ENCODE measurements at regions not wholly inside any gene's neighbourhood (a gene's known extent, or its start where the extent isn't known, plus 50 kb on each side); places are given as distances from the start of the nearest gene placed in this dataset.

DNA sequence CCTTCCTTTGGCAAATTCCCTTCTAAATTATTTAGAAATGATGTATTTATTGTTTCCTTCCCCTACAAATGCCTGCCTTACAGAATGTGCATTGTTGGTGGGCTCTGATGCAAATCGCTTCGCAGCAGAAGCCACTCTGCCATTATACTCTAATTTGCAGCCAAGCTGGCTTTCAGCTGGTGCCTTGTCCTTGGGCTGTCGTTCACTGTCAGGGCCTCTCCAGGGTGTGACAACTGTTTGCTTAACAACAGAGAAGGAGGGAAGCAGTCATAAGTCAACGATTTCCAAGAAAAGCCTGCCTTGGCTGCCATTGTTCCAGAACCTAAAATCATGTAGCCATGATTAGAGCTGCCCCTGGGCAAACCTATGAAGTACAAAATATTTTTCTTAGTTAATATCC lies 260.1 kb upstream of the RGMB start:
- Histone ChIP-seq H3K36me3 (ENCODE audit: insufficient read depth in 1 of 2, low read depth in 1 of 2) (no peaks in the 10 kb centered on the region), H3K27ac (no peak overlapping the region), H3K9me3 (no peaks in the 10 kb centered on the region), H3K4me3 (no peak overlapping the region), H3K27me3 (ENCODE audit: insufficient read depth in 3 of 3, low read length in 2 of 3) (no peaks in the 10 kb centered on the region), H3K4me1 (no peaks in the 10 kb centered on the region)
- DNase-seq = no peak
- ATAC-seq = no peak
- intact Hi-C loops (cut with DNase I) = no loop called here
- TF ChIP-seq, protein P1, sequence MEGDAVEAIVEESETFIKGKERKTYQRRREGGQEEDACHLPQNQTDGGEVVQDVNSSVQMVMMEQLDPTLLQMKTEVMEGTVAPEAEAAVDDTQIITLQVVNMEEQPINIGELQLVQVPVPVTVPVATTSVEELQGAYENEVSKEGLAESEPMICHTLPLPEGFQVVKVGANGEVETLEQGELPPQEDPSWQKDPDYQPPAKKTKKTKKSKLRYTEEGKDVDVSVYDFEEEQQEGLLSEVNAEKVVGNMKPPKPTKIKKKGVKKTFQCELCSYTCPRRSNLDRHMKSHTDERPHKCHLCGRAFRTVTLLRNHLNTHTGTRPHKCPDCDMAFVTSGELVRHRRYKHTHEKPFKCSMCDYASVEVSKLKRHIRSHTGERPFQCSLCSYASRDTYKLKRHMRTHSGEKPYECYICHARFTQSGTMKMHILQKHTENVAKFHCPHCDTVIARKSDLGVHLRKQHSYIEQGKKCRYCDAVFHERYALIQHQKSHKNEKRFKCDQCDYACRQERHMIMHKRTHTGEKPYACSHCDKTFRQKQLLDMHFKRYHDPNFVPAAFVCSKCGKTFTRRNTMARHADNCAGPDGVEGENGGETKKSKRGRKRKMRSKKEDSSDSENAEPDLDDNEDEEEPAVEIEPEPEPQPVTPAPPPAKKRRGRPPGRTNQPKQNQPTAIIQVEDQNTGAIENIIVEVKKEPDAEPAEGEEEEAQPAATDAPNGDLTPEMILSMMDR (IDR thresholded peaks at IDR 0.05) = no peak
- 21 to 36% (median 29%) methylated on average over 4 of the region's 4 CpGs for WGBS, 3 donors

DNA sequence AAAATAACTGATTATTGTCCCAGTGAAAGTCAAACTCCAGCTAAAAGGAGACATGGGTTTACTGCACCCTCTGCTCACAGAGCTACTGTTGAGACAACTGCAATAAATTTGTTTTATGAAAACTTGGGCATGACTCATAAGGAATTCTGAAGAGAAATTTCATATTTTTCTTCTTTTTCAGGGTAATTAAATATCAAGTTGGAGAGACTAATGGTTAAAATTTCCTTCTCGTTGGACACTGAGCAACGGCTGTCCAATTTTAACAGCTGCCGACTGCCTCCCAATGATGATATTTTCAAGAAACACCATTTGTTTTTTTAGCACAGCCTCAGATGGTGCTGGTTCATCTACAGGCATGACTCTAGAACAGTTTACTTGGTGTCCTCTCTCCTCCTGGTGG lies 259.2 kb upstream of the RGMB start:
- H3K4me3 ChIP-seq = no peak overlapping the region
- DNase-seq (no peak), ATAC-seq (no peak)
- H3K27ac ChIP-seq = no peak overlapping the region
- H3K9me3 ChIP-seq = no peaks in the 10 kb centered on the region
- WGBS, 3 donors = 15 to 37% (median 27%) methylated on average over 3 of the region's 3 CpGs
- intact Hi-C loops (cut with DNase I) = no loop called here
- H3K4me1 ChIP-seq = no peaks in the 10 kb centered on the region
- no peaks in the 10 kb centered on the region for H3K27me3 ChIP-seq (ENCODE audit: insufficient read depth in 3 of 3, low read length in 2 of 3)
- TF ChIP-seq, protein P1 (IDR thresholded peaks at IDR 0.05) = no peak
- H3K36me3 ChIP-seq (ENCODE audit: insufficient read depth in 1 of 2, low read depth in 1 of 2) = no peaks in the 10 kb centered on the region

DNA sequence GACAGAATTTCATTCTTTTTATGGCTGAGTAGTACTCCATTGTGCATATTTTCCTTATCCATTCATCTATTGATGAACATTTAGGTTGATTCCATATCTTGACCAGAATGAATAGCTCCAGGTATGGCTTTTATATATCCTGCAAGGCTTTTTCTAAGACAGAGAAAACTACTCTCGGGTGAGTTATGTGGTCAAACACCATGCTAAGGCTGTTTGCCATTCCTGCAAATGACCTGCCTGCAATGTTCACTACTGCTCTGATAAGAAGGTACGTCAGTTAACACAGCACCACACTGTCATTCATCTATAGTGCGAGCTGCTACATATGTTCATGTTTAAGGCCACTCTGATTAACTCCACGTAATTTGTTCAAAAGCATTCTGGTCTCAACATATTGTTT lies 256.8 kb upstream of the RGMB start:
- no peaks in the 10 kb centered on the region for H3K27me3 ChIP-seq (ENCODE audit: insufficient read depth in 3 of 3, low read length in 2 of 3)
- no peaks in the 10 kb centered on the region for H3K36me3 ChIP-seq (ENCODE audit: insufficient read depth in 1 of 2, low read depth in 1 of 2)
- ATAC-seq = no peak
- H3K9me3 ChIP-seq = no peaks in the 10 kb centered on the region
- TF ChIP-seq, protein P1 (IDR thresholded peaks at IDR 0.05) = no peak
- DNase-seq = no peak
- no peaks in the 10 kb centered on the region for H3K4me1 ChIP-seq
- intact Hi-C loops (cut with DNase I) = no loop called here
- no peak overlapping the region for H3K27ac ChIP-seq
- WGBS, 3 donors = 94 to 96% (median 95%) methylated on average over 4 of the region's 4 CpGs
- no peak overlapping the region for H3K4me3 ChIP-seq

DNA sequence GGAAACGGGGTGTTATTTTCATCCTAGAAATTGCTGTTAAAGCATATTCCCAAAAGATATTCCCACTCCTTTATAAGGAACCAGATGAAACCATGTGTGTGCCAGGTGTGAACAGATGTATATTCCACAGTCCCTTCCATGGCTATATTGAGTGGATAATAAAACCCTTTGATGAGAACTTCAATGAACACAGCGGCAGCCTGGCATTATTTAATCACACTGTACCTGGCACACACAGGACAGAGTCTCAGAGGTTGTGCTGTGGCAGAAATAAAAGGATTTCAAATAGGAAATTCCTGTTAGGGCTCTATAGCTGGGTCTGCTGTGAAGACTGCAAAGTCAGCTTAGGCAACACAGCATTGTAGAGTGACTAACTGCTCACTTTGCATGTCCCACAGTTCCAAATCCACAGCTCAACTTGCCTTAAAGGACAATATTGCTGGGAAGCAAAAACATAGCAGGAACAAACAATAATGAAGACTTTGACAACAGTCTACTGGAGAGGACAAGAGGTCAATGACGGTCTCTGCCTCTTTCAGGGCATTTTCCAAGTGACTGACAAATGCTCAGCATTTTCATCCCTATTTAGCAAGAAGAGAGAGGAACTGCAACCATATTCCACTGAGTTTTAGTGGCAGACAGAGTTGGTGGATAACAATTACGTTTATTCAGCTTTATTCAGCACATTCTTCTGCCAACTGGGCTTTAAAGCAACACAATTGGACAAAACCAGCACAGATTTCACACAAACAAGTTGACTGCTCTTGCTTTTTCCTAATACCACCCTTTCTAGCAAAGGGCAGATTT lies 255.7 kb upstream of the RGMB start:
- TF ChIP-seq, protein P1 (IDR thresholded peaks at IDR 0.05) = no peak
- no peaks in the 10 kb centered on the region for H3K27me3 ChIP-seq (ENCODE audit: insufficient read depth in 3 of 3, low read length in 2 of 3)
- DNase-seq (no peak), ATAC-seq (no peak)
- WGBS, 3 donors = 33 to 43% (median 43%) methylated on average over 4 of the region's 4 CpGs
- H3K36me3 ChIP-seq (ENCODE audit: insufficient read depth in 1 of 2, low read depth in 1 of 2) = no peaks in the 10 kb centered on the region
- H3K9me3 ChIP-seq = no peaks in the 10 kb centered on the region
- no peak overlapping the region for H3K27ac ChIP-seq
- H3K4me3 ChIP-seq = no peak overlapping the region
- no peaks in the 10 kb centered on the region for H3K4me1 ChIP-seq
- intact Hi-C loops (cut with DNase I) = no loop called here

DNA sequence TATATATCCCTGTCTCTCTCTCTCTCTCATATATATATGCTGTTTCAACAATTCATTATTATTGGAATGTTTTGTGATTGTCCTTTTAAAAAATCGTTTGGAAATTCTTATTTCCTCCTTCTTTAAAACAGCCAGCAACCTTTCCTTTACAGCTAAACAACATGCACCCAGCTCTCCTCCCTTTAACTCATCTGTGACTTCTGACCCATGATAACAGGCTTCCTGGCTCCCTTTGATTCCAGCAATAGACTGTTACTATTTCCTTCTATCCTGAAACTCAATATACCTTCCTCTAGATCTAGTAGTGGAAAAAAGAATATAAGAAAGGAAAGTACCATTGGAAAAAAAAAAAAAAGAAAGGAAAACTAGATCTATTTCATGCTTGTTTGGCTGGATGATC lies 254.7 kb upstream of the RGMB start:
- DNase-seq = no peak
- Histone ChIP-seq H3K27me3 (ENCODE audit: insufficient read depth in 3 of 3, low read length in 2 of 3) (no peaks in the 10 kb centered on the region), H3K4me3 (no peak overlapping the region), H3K4me1 (no peaks in the 10 kb centered on the region), H3K36me3 (ENCODE audit: insufficient read depth in 1 of 2, low read depth in 1 of 2) (no peaks in the 10 kb centered on the region), H3K27ac (no peak overlapping the region), H3K9me3 (no peaks in the 10 kb centered on the region)
- TF ChIP-seq, protein P1 (IDR thresholded peaks at IDR 0.05) = no peak
- ATAC-seq = no peak
- intact Hi-C loops (cut with DNase I) = no loop called here
- 28 to 30% (median 29%) methylated on average over 1 of the region's 1 CpG for WGBS, 3 donors
